Activated CD4-positive, CD25-positive, alpha-beta regulatory T cell treated with anti-CD3 and anti-CD28 coated beads, Interleukin-2, amount 50 U/mL, for 72 hours (primary cell): ENCODE measurements at regions not wholly inside any gene's neighbourhood (a gene's known extent, or its start where the extent isn't known, plus 50 kb on each side); places are given as distances from the start of the nearest gene placed in this dataset.
"Not testable (repeated sequence)": the region's sequence is repeated elsewhere in the genome, so short reads cannot be mapped to it uniquely, and the experiment has no call there.

Experiments
- DNase-seq: peaks from one replicate; pipeline ENCODE4 v3.0.0; 2021

- no peak for DNase-seq
Measured at GRCh38 chr6:1445650-1446330, 56.4 kb downstream of the FOXF2 start.

GRCh38 chr6:1449896-1450295, 60.5 kb downstream of the FOXF2 start:
- no peak for DNase-seq

- no peak for DNase-seq
Measured at GRCh38 chr6:1453024-1453423, 63.6 kb downstream of the FOXF2 start.

GRCh38 chr6:1456816-1457215, 67.4 kb downstream of the FOXF2 start:
- DNase-seq: not testable (repeated sequence)

- no peak for DNase-seq
Measured at GRCh38 chr6:1461207-1461606, 71.8 kb downstream of the FOXF2 start.

GRCh38 chr6:1461736-1462135, 72.4 kb downstream of the FOXF2 start:
- no peak for DNase-seq

- no peak for DNase-seq
Measured at GRCh38 chr6:1463275-1463674, 73.9 kb downstream of the FOXF2 start.

- DNase-seq: no peak
Measured at GRCh38 chr6:1463751-1464426, 74.5 kb downstream of the FOXF2 start.

GRCh38 chr6:1464781-1465370, 75.5 kb downstream of the FOXF2 start:
- no peak for DNase-seq

GRCh38 chr6:1468126-1468525, 78.8 kb downstream of the FOXF2 start:
- no peak for DNase-seq

- DNase-seq: no peak
Measured at GRCh38 chr6:1470040-1470439, 80.7 kb downstream of the FOXF2 start.

- no peak for DNase-seq
Measured at GRCh38 chr6:1472643-1473042, 83.3 kb downstream of the FOXF2 start.

- DNase-seq: no peak
Measured at GRCh38 chr6:1473166-1473565, 83.8 kb downstream of the FOXF2 start.

- no peak for DNase-seq
Measured at GRCh38 chr6:1473598-1473997, 84.2 kb downstream of the FOXF2 start.

GRCh38 chr6:1474205-1474604, 84.8 kb downstream of the FOXF2 start:
- no peak for DNase-seq

- DNase-seq: no peak
Measured at GRCh38 chr6:1475174-1475573, 85.8 kb downstream of the FOXF2 start.

GRCh38 chr6:1477432-1478090, 88.2 kb downstream of the FOXF2 start:
- no peak for DNase-seq

- not testable (repeated sequence) for DNase-seq
Measured at GRCh38 chr6:1478163-1478826, 88.9 kb downstream of the FOXF2 start.

- no peak for DNase-seq
Measured at GRCh38 chr6:1479095-1479494, 89.7 kb downstream of the FOXF2 start.

- no peak for DNase-seq
Measured at GRCh38 chr6:1479601-1480221, 90.3 kb downstream of the FOXF2 start.

- DNase-seq: no peak
Measured at GRCh38 chr6:1481286-1481685, 91.9 kb downstream of the FOXF2 start.

- DNase-seq: no peak
Measured at GRCh38 chr6:1482381-1483166, 93.2 kb downstream of the FOXF2 start.
